ENCODE measurements at regions not wholly inside any gene's neighbourhood (a gene's known extent, or its start where the extent isn't known, plus 50 kb on each side); places are given as distances from the start of the nearest gene placed in this dataset.
"Not testable (repeated sequence)": the region's sequence is repeated elsewhere in the genome, so short reads cannot be mapped to it uniquely, and the experiment has no call there.

DNA sequence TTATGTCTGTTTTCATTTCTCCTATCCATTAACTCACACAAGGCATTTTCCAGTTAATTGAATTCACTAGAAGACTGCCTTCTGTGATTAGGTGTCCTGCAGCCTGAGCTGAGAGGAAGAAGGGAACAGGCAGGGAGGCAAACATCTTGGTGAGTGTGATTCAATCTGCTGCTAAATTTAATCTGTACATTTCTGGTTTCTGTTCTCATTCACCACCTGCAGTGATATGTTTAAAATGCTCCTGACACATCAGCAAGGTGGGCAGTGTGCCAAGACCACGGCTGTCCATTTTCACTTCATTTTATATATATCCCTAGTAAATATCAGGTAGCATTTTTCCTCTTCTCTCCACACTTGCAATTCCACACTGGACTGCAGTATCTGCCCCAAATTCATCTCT is 416.5 kb downstream of the TMEM135 start:
- Histone ChIP-seq H3K9me2 (replicated peaks; ENCODE audit: low read depth, low read length) (no peaks in the 10 kb centered on the region), H3K9me3 (ENCODE audit: insufficient read depth, low read depth, low read length) (no peaks in the 10 kb centered on the region), H3K4me2 (ENCODE audit: low read depth, low read length, poor library complexity, severe bottlenecking) (no peak overlapping the region), H2AFZ (ENCODE audit: low read length) (no peak overlapping the region), H3K4me1 (ENCODE audit: insufficient read depth, low read length, poor library complexity, severe bottlenecking) (no peaks in the 10 kb centered on the region), H3K27me3 (ENCODE audit: insufficient read depth, low read length, poor library complexity, severe bottlenecking) (no peaks in the 10 kb centered on the region), H3K36me3 (ENCODE audit: insufficient read depth, low read length) (no peaks in the 10 kb centered on the region), H3K9ac (ENCODE audit: low read depth, low read length, poor library complexity, severe bottlenecking) (no peak overlapping the region), H3K79me2 (ENCODE audit: insufficient read depth, low read length) (no peaks in the 10 kb centered on the region), H3K4me3 (ENCODE audit: low read length, poor library complexity, severe bottlenecking) (no peak overlapping the region), H4K20me1 (ENCODE audit: insufficient read depth, low read length, poor library complexity, severe bottlenecking) (no peaks in the 10 kb centered on the region), H3F3A (ENCODE audit: low read depth) (no peaks in the 10 kb centered on the region)
- TF ChIP-seq, protein P1, sequence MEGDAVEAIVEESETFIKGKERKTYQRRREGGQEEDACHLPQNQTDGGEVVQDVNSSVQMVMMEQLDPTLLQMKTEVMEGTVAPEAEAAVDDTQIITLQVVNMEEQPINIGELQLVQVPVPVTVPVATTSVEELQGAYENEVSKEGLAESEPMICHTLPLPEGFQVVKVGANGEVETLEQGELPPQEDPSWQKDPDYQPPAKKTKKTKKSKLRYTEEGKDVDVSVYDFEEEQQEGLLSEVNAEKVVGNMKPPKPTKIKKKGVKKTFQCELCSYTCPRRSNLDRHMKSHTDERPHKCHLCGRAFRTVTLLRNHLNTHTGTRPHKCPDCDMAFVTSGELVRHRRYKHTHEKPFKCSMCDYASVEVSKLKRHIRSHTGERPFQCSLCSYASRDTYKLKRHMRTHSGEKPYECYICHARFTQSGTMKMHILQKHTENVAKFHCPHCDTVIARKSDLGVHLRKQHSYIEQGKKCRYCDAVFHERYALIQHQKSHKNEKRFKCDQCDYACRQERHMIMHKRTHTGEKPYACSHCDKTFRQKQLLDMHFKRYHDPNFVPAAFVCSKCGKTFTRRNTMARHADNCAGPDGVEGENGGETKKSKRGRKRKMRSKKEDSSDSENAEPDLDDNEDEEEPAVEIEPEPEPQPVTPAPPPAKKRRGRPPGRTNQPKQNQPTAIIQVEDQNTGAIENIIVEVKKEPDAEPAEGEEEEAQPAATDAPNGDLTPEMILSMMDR (conservative IDR thresholded peaks at IDR 0.05; ENCODE audit: low read length) = no peak
- TF ChIP-seq EZH2phosphoT487 (IDR thresholded peaks at IDR 0.05; ENCODE audit: borderline replicate concordance) = no peak

DNA sequence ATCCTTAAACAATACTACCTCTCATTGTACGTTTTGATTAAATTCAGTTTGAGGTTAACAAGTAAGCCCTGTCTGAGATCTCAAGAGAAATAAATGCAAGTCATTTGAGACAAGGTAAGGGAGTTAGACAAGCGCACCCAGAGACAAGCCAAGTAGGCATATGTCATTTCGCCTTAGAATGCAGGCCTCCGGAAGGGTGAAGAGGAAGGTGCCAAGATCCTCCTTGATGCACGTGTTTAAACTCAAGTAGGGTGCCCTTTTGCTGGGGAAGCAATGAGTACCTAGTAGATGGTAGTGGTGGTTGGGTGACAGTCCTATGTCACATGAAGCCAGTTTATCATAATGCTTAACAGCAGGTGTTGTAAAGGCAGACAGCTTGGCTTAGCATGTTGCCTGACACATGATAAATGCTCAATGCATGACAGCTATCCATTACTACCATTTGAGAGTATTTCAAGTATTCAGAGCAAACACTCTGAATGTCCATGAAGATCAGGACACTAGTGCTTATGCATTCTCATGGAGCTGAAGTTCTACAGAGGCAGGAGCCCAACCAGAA is 415.9 kb downstream of the TMEM135 start:
- Histone ChIP-seq H3K4me1 (ENCODE audit: insufficient read depth, low read length, poor library complexity, severe bottlenecking) (no peaks in the 10 kb centered on the region), H4K20me1 (ENCODE audit: insufficient read depth, low read length, poor library complexity, severe bottlenecking) (no peaks in the 10 kb centered on the region), H3K9me2 (replicated peaks; ENCODE audit: low read depth, low read length) (no peaks in the 10 kb centered on the region), H3K4me3 (ENCODE audit: low read length, poor library complexity, severe bottlenecking) (no peak overlapping the region), H3K27me3 (ENCODE audit: insufficient read depth, low read length, poor library complexity, severe bottlenecking) (no peaks in the 10 kb centered on the region), H3F3A (ENCODE audit: low read depth) (no peaks in the 10 kb centered on the region), H3K4me2 (ENCODE audit: low read depth, low read length, poor library complexity, severe bottlenecking) (no peak overlapping the region), H3K9ac (ENCODE audit: low read depth, low read length, poor library complexity, severe bottlenecking) (no peak overlapping the region), H3K36me3 (ENCODE audit: insufficient read depth, low read length) (no peaks in the 10 kb centered on the region), H3K79me2 (ENCODE audit: insufficient read depth, low read length) (no peaks in the 10 kb centered on the region), H2AFZ (ENCODE audit: low read length) (no peak overlapping the region), H3K9me3 (ENCODE audit: insufficient read depth, low read depth, low read length) (no peaks in the 10 kb centered on the region)
- TF ChIP-seq, protein P1 (conservative IDR thresholded peaks at IDR 0.05; ENCODE audit: low read length) = no peak
- no peak for TF ChIP-seq EZH2phosphoT487 (IDR thresholded peaks at IDR 0.05; ENCODE audit: borderline replicate concordance)

DNA sequence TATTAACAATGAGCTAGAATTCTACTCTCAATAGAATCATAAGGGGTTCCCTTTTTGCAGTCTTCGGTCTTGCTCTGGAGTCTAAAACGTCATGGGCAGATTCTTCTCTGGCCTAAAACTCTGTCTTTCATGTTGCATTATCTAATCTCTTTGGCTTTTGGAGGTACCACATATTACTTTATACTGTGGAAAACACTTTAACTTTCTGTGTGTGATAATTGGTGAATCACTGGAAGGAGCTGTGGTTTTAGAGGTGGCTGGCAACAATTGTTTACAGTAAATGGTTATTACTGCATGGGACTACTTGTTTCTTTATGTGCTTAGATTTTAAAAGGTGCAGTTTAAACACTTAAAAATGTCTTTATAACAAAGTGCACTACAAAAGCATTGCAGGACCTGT is 414.3 kb downstream of the TMEM135 start:
- not testable (repeated sequence) for H3K9ac ChIP-seq (ENCODE audit: low read depth, low read length, poor library complexity, severe bottlenecking); H3K4me2 ChIP-seq (ENCODE audit: low read depth, low read length, poor library complexity, severe bottlenecking); H3K36me3 ChIP-seq (ENCODE audit: insufficient read depth, low read length); H3F3A ChIP-seq (ENCODE audit: low read depth); H3K9me2 ChIP-seq (replicated peaks; ENCODE audit: low read depth, low read length); H4K20me1 ChIP-seq (ENCODE audit: insufficient read depth, low read length, poor library complexity, severe bottlenecking); H3K4me1 ChIP-seq (ENCODE audit: insufficient read depth, low read length, poor library complexity, severe bottlenecking); H3K79me2 ChIP-seq (ENCODE audit: insufficient read depth, low read length); H3K9me3 ChIP-seq (ENCODE audit: insufficient read depth, low read depth, low read length); H3K27me3 ChIP-seq (ENCODE audit: insufficient read depth, low read length, poor library complexity, severe bottlenecking); H3K4me3 ChIP-seq (ENCODE audit: low read length, poor library complexity, severe bottlenecking); H2AFZ ChIP-seq (ENCODE audit: low read length)

DNA sequence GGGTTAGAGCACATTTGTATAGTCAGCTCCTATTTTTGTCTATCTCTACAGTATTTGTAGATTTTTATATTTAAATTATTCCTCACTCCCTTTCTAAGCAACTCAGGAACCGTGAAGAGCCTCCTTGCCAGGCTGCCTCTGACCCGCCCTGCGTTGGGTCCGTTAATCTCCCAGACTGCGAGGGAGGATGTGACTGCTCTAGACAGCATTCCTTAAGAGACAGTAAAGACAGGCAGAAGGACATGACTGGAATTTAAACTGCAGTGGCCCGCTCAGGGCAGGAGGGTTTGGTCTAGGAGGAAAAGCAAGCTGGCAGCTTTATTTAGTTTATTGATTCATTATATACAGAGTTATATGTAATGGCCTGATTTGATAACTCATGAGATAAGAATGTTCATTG is 413.7 kb downstream of the TMEM135 start:
- Histone ChIP-seq H2AFZ (ENCODE audit: low read length) (no peak overlapping the region), H3F3A (ENCODE audit: low read depth) (no peaks in the 10 kb centered on the region), H3K9me2 (replicated peaks; ENCODE audit: low read depth, low read length) (no peaks in the 10 kb centered on the region), H4K20me1 (ENCODE audit: insufficient read depth, low read length, poor library complexity, severe bottlenecking) (no peaks in the 10 kb centered on the region), H3K4me1 (ENCODE audit: insufficient read depth, low read length, poor library complexity, severe bottlenecking) (no peaks in the 10 kb centered on the region), H3K79me2 (ENCODE audit: insufficient read depth, low read length) (no peaks in the 10 kb centered on the region), H3K9me3 (ENCODE audit: insufficient read depth, low read depth, low read length) (no peaks in the 10 kb centered on the region), H3K9ac (ENCODE audit: low read depth, low read length, poor library complexity, severe bottlenecking) (no peak overlapping the region), H3K27me3 (ENCODE audit: insufficient read depth, low read length, poor library complexity, severe bottlenecking) (no peaks in the 10 kb centered on the region), H3K36me3 (ENCODE audit: insufficient read depth, low read length) (no peaks in the 10 kb centered on the region), H3K4me3 (ENCODE audit: low read length, poor library complexity, severe bottlenecking) (no peak overlapping the region), H3K4me2 (ENCODE audit: low read depth, low read length, poor library complexity, severe bottlenecking) (no peak overlapping the region)
- TF ChIP-seq EZH2phosphoT487 (IDR thresholded peaks at IDR 0.05; ENCODE audit: borderline replicate concordance) = no peak
- TF ChIP-seq, protein P1 (conservative IDR thresholded peaks at IDR 0.05; ENCODE audit: low read length) = no peak
